Muscle of leg (tissue), 3 donors: ENCODE measurements at regions not wholly inside any gene's neighbourhood (a gene's known extent, or its start where the extent isn't known, plus 50 kb on each side); places are given as distances from the start of the nearest gene placed in this dataset.
"Not testable (repeated sequence)": the region's sequence is repeated elsewhere in the genome, so short reads cannot be mapped to it uniquely, and the experiment has no call there.

Experiments
- DNase-seq: peaks from one replicate; pipeline ENCODE4 v3.0.0; 2013
- H3K27ac ChIP-seq: one replicate; pipeline ENCODE4 v1.5.1; 2013; ENCODE audit warnings: mild to moderate bottlenecking, low read length, control low read depth
- H3K27me3 ChIP-seq: one replicate; pipeline ENCODE4 v1.6.1; 2013; ENCODE audit warnings: low read length; ENCODE audit not compliant: control insufficient read depth, insufficient read depth
- H3K36me3 ChIP-seq: one replicate; pipeline ENCODE4 v1.6.1; 2013; ENCODE audit warnings: low read length; ENCODE audit not compliant: control insufficient read depth, insufficient read depth
- H3K4me1 ChIP-seq: one replicate; pipeline ENCODE4 v1.6.1; 2013; ENCODE audit warnings: low read length; ENCODE audit not compliant: control insufficient read depth, insufficient read depth
- H3K4me3 ChIP-seq: one replicate; pipeline ENCODE4 v1.5.1; 2013; ENCODE audit warnings: low read length, control low read depth
- H3K9me3 ChIP-seq: replicated peaks from 2 replicates; pipeline ENCODE4 v1.6.1; 2013; ENCODE audit warnings: low read depth, low read length; ENCODE audit not compliant: control insufficient read depth
- WGBS: methylation state at CpG from one replicate; pipeline ENCODE4 v1.1.5; 2013; ENCODE audit warnings: missing lambda C conversion rate; ENCODE audit not compliant: insufficient coverage; 5-methylcytosine and 5-hydroxymethylcytosine counted together

DNA sequence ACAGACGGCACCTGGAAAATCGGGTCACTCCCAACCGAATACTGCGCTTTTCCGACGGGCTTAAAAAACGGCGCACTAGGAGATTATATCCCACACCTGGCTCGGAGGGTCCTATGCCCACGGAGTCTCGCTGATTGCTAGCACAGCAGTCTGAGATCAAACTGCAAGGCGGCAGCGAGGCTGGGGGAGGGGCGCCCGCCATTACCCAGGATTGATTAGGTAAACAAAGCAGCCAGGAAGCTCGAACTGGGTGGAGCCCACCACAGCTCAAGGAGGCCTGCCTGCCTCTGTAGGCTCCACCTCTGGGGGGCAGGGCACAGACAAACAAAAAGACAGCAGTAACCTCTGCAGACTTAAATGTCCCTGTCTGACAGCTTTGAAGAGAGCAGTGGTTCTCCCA, 64.5 kb downstream of the SLC30A10 start:
- not testable (repeated sequence) for H3K4me1 ChIP-seq, H3K9me3 ChIP-seq, H3K4me3 ChIP-seq, DNase-seq, H3K36me3 ChIP-seq, H3K27me3 ChIP-seq, H3K27ac ChIP-seq
- WGBS, result no CpG with 5 or more reads among the region's 16 CpGs

DNA sequence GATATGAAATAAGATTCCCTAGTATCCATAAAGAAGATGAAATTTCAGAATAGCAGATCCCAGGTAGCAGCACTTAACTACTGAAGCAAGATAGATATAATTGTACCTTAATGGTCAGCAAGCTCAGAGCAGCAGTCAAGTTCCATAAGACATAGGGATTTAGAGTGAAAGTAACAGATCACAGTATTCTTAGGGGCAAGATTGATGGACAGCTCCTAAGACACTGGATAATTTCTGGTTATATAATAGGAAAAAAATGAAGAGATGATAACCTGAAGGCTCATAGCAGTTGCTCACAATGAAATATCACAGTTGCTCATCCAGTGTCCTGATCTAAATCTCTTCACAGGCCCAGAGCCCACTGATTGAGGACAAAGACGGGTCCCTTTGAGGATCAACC, 66.0 kb downstream of the SLC30A10 start:
- Histone ChIP-seq H3K4me1 (no peaks in the 10 kb centered on the region), H3K36me3 (no peaks in the 10 kb centered on the region), H3K27me3 (no peaks in the 10 kb centered on the region), H3K4me3 (no peak overlapping the region), H3K9me3 (no peaks in the 10 kb centered on the region), H3K27ac (no peak overlapping the region)
- no peak for DNase-seq
- WGBS, result 40% methylated on average over 1 of the region's 1 CpG

GRCh38 chr1:219858980-219859379, 69.4 kb downstream of the SLC30A10 start:
- Histone ChIP-seq H3K4me3 (no peak overlapping the region), H3K27ac (no peak overlapping the region), H3K27me3 (no peaks in the 10 kb centered on the region), H3K4me1 (no peaks in the 10 kb centered on the region), H3K36me3 (no peaks in the 10 kb centered on the region), H3K9me3 (no peaks in the 10 kb centered on the region)
- DNase-seq, result no peak
- no CpG with 5 or more reads among the region's 3 CpGs for WGBS

DNA sequence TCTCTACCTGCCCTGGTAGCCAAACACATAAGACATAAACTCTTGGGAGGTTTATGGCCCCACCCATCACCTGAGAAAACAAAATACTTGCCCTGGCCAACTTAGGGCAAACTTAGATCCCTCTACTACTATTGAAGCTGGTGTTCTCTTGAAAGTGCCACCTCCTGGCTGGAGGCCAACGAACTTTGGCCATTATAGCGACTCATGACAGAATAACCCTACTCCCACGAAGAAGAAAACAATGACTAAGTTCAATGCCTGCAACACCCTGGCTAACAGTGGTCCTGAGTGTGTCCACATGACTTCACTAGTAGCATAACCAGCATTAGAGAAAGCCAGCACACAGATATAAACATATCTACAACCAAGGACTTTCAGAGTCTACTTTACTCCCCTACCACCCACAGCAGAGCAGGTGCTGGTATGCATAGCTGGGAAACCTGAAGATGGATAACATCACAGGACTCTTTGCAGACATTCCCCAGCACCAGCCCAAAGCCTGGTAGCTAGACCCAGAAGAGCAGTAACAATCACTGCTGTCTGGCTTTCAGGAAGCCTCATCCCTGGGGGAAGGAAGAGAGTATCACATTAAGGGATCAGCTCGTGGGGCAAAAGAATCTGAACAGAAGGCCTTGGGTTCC, 81.0 kb downstream of the SLC30A10 start:
- no peak for DNase-seq
- no peaks in the 10 kb centered on the region for H3K36me3 ChIP-seq
- no peak overlapping the region for H3K27ac ChIP-seq
- H3K4me1 ChIP-seq, result no peaks in the 10 kb centered on the region
- H3K4me3 ChIP-seq, result no peak overlapping the region
- WGBS, result 77% methylated on average over 3 of the region's 4 CpGs
- H3K9me3 ChIP-seq, result no peaks in the 10 kb centered on the region
- no peaks in the 10 kb centered on the region for H3K27me3 ChIP-seq

DNA sequence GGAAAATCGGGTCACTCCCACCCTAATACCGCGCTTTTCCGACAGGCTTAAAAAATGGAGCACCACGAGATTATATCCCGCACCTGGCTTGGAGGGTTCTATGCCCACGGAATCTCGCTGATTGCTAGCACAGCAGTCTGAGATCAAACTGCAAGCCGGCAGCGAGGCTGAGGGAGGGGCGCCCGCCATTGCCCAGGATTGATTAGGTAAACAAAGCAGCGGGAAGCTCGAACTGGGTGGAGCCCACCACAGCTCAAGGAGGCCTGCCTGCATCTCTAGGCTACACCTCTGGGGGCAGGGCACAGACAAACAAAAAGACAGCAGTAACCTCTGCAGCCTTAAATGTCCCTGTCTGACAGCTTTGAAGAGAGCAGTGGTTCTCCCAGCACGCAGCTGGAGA, 88.8 kb downstream of the SLC30A10 start:
- H3K9me3 ChIP-seq, H3K4me1 ChIP-seq, H3K27ac ChIP-seq, H3K4me3 ChIP-seq, DNase-seq, H3K27me3 ChIP-seq, H3K36me3 ChIP-seq: not testable (repeated sequence)
- whole genome bisulfite sequencing, result 36% methylated on average over 8 of the region's 15 CpGs

GRCh38 chr1:219837994-219838294, 90.4 kb downstream of the SLC30A10 start:
- DNase-seq, result no peak
- Histone ChIP-seq H3K4me1 (no peaks in the 10 kb centered on the region), H3K4me3 (no peak overlapping the region), H3K36me3 (no peaks in the 10 kb centered on the region), H3K9me3 (no peaks in the 10 kb centered on the region), H3K27ac (no peak overlapping the region), H3K27me3 (peaks cover 3% of the 10 kb centered on the region)
- WGBS, result 43% methylated on average over 1 of the region's 2 CpGs

GRCh38 chr1:219837274-219837993, 90.9 kb downstream of the SLC30A10 start:
- no peak overlapping the region for H3K27ac ChIP-seq
- WGBS, result 73% methylated on average over 2 of the region's 7 CpGs
- no peaks in the 10 kb centered on the region for H3K36me3 ChIP-seq
- peaks cover 3% of the 10 kb centered on the region for H3K27me3 ChIP-seq
- H3K4me1 ChIP-seq, result no peaks in the 10 kb centered on the region
- peak; percentile 71 for DNase-seq
- no peaks in the 10 kb centered on the region for H3K9me3 ChIP-seq
- H3K4me3 ChIP-seq, result no peak overlapping the region

DNA sequence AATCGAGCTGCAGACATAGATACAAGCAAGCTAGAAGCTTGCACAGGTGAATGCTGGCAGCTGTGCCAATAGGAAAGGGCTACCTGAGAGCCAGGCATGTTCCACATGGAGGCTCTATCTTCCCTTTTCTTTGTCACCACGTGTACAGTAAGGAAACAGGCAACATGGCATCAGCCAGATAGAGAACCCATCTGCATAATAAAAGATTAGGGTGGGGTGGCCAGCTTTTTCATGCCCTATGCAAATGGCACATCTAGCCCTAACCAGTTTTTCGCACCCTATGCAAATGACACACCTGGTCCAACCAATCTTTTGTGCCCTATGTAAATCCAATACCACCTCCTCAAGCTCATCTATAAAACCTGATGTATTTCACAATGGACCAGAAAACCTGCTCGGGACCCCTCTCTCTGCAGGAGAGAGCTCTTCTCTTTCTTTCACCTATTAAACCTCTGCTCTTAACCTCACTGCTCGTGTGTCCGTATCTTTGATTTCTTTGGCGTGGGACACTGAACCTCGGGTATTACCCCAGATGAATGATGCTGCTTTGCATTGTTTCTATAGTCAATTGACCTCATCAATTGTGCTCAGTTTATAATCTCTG, 93.9 kb downstream of the SLC30A10 start:
- Histone ChIP-seq H3K4me3 (no peak overlapping the region), H3K9me3 (no peaks in the 10 kb centered on the region), H3K4me1 (no peaks in the 10 kb centered on the region), H3K27me3 (peaks cover 3% of the 10 kb centered on the region), H3K36me3 (no peaks in the 10 kb centered on the region), H3K27ac (no peak overlapping the region)
- DNase-seq, result no peak
- WGBS, result 65% methylated on average over 3 of the region's 8 CpGs

- no peak for DNase-seq
- Histone ChIP-seq H3K27ac (no peak overlapping the region), H3K9me3 (no peaks in the 10 kb centered on the region), H3K36me3 (no peaks in the 10 kb centered on the region), H3K4me3 (no peak overlapping the region), H3K27me3 (peaks cover 3% of the 10 kb centered on the region), H3K4me1 (no peaks in the 10 kb centered on the region)
- WGBS, result 100% methylated on average over 1 of the region's 3 CpGs
These were observed 95.0 kb downstream of the SLC30A10 start for GRCh38 chr1:219833214-219833815.

GRCh38 chr1:219826290-219826689, 102.1 kb downstream of the SLC30A10 start:
- DNase-seq, result no peak
- H3K27ac ChIP-seq, result no peak overlapping the region
- no peaks in the 10 kb centered on the region for H3K27me3 ChIP-seq
- no peak overlapping the region for H3K4me3 ChIP-seq
- no peaks in the 10 kb centered on the region for H3K9me3 ChIP-seq
- H3K4me1 ChIP-seq, result no peaks in the 10 kb centered on the region
- WGBS, result no CpG with 5 or more reads among the region's 1 CpG
- H3K36me3 ChIP-seq, result no peaks in the 10 kb centered on the region
